ENCODE measurements at regions not wholly inside any gene's neighbourhood (a gene's known extent, or its start where the extent isn't known, plus 50 kb on each side); places are given as distances from the start of the nearest gene placed in this dataset.

DNA sequence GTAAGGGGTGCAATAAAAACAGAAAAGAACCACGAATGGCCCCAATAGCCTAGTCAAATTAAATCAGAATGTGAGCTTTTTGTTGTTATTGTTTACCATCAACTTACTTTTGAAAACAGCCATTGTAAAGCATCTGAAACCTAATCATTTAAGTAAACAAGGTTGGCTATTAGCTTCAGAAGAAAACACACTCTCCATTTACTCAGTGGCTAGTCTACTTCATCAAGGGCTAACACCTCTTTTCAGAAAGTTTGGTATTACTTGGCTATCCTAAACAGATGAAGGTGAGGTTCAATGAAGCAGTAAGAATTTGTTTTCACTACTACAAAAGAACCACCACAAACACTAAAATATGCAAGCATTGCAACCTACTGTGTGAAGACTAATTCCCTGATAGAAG is 398.0 kb downstream of the CDH2 start:
- H4K20me1 ChIP-seq (ENCODE audit: insufficient read depth) = no peaks in the 10 kb centered on the region
- H3K9ac ChIP-seq (ENCODE audit: low read length) = no peak overlapping the region
- POLR2A ChIA-PET = no interaction called here
- CTCF ChIA-PET = interaction anchor here (1.1 kb wide), 1 partner anchor 9 kb away, joined by 3 read pairs; no protein-coding TSS in a partner anchor
- intact Hi-C loops (cut with micrococcal nuclease) = no loop called here
- no peaks in the 10 kb centered on the region for H3K36me3 ChIP-seq (ENCODE audit: control insufficient read depth in 1 of 2, insufficient read depth in 2 of 2, low read length in 2 of 2)
- ATAC-seq (no peak), DNase-seq (ENCODE audit: low read depth, low spot score) (no peak)
- no peaks in the 10 kb centered on the region for H3K79me2 ChIP-seq (ENCODE audit: insufficient read depth, low read length)
- H3K27ac ChIP-seq (ENCODE audit: low read depth, low read length) = no peak overlapping the region
- RAD21 ChIA-PET (ENCODE audit: low non-redundant PET in 1 of 2, low total read pairs in 2 of 2, uncharacterized antibody in 2 of 2, unreplicated experiment in 2 of 2) = no interaction called here
- H3K9me3 ChIP-seq (ENCODE audit: control insufficient read depth in 1 of 2, insufficient read depth in 1 of 2, low read depth in 1 of 2, low read length in 2 of 2) = no peaks in the 10 kb centered on the region
- no peak overlapping the region for H3K4me3 ChIP-seq (replicated peaks in 1 of 2; ENCODE audit: low read depth in 1 of 2, low read length in 2 of 2)
- no peak for TF ChIP-seq ZNF274 (IDR thresholded peaks at IDR 0.05; ENCODE audit: low read depth, low read length)
- TF ChIP-seq YY1 (IDR thresholded peaks at IDR 0.05; ENCODE audit: extremely low read depth, insufficient replicate concordance, low read depth, low read length) = no peak
- no peak for TF ChIP-seq ZFX (IDR thresholded peaks at IDR 0.05)
- no peak for TF ChIP-seq SP1 (IDR thresholded peaks at IDR 0.05; ENCODE audit: low read depth)
- TF ChIP-seq, protein P1, sequence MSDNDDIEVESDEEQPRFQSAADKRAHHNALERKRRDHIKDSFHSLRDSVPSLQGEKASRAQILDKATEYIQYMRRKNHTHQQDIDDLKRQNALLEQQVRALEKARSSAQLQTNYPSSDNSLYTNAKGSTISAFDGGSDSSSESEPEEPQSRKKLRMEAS (IDR thresholded peaks at IDR 0.05) = no peak
- TF ChIP-seq EZH2phosphoT487 (IDR thresholded peaks at IDR 0.05; ENCODE audit: borderline replicate concordance) = no peak
- no peak for TF ChIP-seq SRF (IDR thresholded peaks at IDR 0.05; ENCODE audit: low read depth)
- TF ChIP-seq, protein P2, sequence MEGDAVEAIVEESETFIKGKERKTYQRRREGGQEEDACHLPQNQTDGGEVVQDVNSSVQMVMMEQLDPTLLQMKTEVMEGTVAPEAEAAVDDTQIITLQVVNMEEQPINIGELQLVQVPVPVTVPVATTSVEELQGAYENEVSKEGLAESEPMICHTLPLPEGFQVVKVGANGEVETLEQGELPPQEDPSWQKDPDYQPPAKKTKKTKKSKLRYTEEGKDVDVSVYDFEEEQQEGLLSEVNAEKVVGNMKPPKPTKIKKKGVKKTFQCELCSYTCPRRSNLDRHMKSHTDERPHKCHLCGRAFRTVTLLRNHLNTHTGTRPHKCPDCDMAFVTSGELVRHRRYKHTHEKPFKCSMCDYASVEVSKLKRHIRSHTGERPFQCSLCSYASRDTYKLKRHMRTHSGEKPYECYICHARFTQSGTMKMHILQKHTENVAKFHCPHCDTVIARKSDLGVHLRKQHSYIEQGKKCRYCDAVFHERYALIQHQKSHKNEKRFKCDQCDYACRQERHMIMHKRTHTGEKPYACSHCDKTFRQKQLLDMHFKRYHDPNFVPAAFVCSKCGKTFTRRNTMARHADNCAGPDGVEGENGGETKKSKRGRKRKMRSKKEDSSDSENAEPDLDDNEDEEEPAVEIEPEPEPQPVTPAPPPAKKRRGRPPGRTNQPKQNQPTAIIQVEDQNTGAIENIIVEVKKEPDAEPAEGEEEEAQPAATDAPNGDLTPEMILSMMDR (IDR thresholded peaks at IDR 0.05 in 2 of 3, conservative IDR thresholded peaks at IDR 0.05 in 1 of 3; ENCODE audit: borderline replicate concordance in 1 of 3, insufficient read depth in 1 of 3, low read depth in 2 of 3, low read length in 2 of 3) = no peak
- no peak for TF ChIP-seq RAD21 (IDR thresholded peaks at IDR 0.05; ENCODE audit: low read depth)
- no peak for TF ChIP-seq SIN3A (IDR thresholded peaks at IDR 0.05; ENCODE audit: low read depth)
- no peak for TF ChIP-seq ELF1 (IDR thresholded peaks at IDR 0.05; ENCODE audit: borderline replicate concordance, low read depth)
- TF ChIP-seq POLR2AphosphoS5 (IDR thresholded peaks at IDR 0.05; ENCODE audit: low read depth, low read length) = no peak
- TF ChIP-seq TCF7L2 (IDR thresholded peaks at IDR 0.05; ENCODE audit: borderline replicate concordance, extremely low read depth, insufficient read depth, insufficient read length) = no peak
- no peak for TF ChIP-seq EGR1 (IDR thresholded peaks at IDR 0.05; ENCODE audit: low read depth)
- TF ChIP-seq JUND (IDR thresholded peaks at IDR 0.05) = no peak
- no peak for TF ChIP-seq FOSL1 (IDR thresholded peaks at IDR 0.05; ENCODE audit: low read depth)
- TF ChIP-seq CEBPB (IDR thresholded peaks at IDR 0.05; ENCODE audit: low read depth) = no peak
- TF ChIP-seq EZH2 (IDR thresholded peaks at IDR 0.05) = no peak
- no peaks in the 10 kb centered on the region for H3K9me2 ChIP-seq (ENCODE audit: insufficient read depth)
- BruUV-seq (replicated peaks) = no TSS peak
- no peak overlapping the region for H2AFZ ChIP-seq (ENCODE audit: low read depth, low read length, poor library complexity, severe bottlenecking)
- H3K4me1 ChIP-seq (ENCODE audit: control insufficient read depth in 1 of 2, insufficient read depth in 2 of 2, low read length in 2 of 2) = no peaks in the 10 kb centered on the region
- no peak overlapping the region for H3K4me2 ChIP-seq (ENCODE audit: low read length)
- H3K27me3 ChIP-seq (ENCODE audit: insufficient read depth, low read length) = no peaks in the 10 kb centered on the region

All from HCT116 (cell line).